22Rv1 (cell line): ENCODE measurements at regions not wholly inside any gene's neighbourhood (a gene's known extent, or its start where the extent isn't known, plus 50 kb on each side); places are given as distances from the start of the nearest gene placed in this dataset.

Experiments
- ZFX ChIP-seq: fragments of 450-650 bp; IDR thresholded peaks from 2 replicates; pipeline ENCODE4 v1.6.1; 2017; ENCODE audit warnings: antibody characterized with exemption, borderline replicate concordance
- TF ChIP-seq, protein P1 (sequence below): fragments of 450-650 bp; IDR thresholded peaks from 2 replicates; pipeline ENCODE4 v1.5.1; 2017; ENCODE audit warnings: mild to moderate bottlenecking

DNA sequence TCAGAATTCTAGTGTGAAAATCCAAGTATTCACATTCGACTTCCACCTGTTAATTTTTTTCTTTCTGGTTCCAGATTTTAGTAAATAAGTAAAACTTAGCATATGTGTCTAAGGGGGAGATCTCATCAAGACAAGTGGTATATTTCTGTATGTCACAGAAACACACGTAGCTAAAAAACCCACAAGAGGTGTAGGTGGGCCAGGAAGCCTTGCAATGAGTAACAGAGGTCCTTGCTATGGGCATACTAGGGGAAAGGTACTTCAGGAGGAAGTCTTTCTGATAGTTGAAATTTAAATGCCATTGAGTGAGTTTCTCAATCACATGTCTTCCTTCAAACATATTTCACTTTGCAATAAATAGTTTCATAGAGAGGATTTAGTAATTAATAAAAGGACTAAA is 315.8 kb downstream of the MID1IP1 start:
- TF ChIP-seq, protein P1, sequence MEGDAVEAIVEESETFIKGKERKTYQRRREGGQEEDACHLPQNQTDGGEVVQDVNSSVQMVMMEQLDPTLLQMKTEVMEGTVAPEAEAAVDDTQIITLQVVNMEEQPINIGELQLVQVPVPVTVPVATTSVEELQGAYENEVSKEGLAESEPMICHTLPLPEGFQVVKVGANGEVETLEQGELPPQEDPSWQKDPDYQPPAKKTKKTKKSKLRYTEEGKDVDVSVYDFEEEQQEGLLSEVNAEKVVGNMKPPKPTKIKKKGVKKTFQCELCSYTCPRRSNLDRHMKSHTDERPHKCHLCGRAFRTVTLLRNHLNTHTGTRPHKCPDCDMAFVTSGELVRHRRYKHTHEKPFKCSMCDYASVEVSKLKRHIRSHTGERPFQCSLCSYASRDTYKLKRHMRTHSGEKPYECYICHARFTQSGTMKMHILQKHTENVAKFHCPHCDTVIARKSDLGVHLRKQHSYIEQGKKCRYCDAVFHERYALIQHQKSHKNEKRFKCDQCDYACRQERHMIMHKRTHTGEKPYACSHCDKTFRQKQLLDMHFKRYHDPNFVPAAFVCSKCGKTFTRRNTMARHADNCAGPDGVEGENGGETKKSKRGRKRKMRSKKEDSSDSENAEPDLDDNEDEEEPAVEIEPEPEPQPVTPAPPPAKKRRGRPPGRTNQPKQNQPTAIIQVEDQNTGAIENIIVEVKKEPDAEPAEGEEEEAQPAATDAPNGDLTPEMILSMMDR = no peak
- no peak for TF ChIP-seq ZFX
